Heart right ventricle (tissue), 16 donors: ENCODE measurements at regions not wholly inside any gene's neighbourhood (a gene's known extent, or its start where the extent isn't known, plus 50 kb on each side); places are given as distances from the start of the nearest gene placed in this dataset.

Experiments used
- ATAC-seq, 8 donors: fragments of 200-7000 bp; cut with Tn5 transposase; one replicate each; pipeline ENCODE4 v1.9.1; 2020; ENCODE audit warnings: mild to moderate bottlenecking in 8 of 8, moderate library complexity in 8 of 8, moderate number of reproducible peaks in 1 of 8
- DNase-seq, 2 donors: peaks; one replicate each; pipeline ENCODE4 v3.0.0-alpha.2; 2020
- H3K27ac ChIP-seq, 10 donors: fragments of 200-600 bp; sonication (generic) in 2 of 10; one replicate each; pipeline versions ENCODE4 v1.5.0 to v1.8.0; 2020 to 2022; ENCODE audit warnings: mild to moderate bottlenecking in 3 of 10
- H3K27me3 ChIP-seq, 7 donors: fragments of 200-600 bp; one replicate each; pipeline ENCODE4 v1.8.0; 2021 to 2022; ENCODE audit warnings: mild to moderate bottlenecking in 2 of 7
- H3K36me3 ChIP-seq, 9 donors: fragments of 200-600 bp; sonication (generic) in 1 of 9; one replicate each; pipeline versions ENCODE4 v1.5.0 to v1.8.0; 2020 to 2022; ENCODE audit warnings: mild to moderate bottlenecking in 2 of 9
- H3K4me1 ChIP-seq, 9 donors: fragments of 200-600 bp; sonication (generic) in 1 of 9; one replicate each; pipeline versions ENCODE4 v1.5.0 to v1.8.0; 2020 to 2022; ENCODE audit warnings: mild to moderate bottlenecking in 4 of 9
- H3K4me3 ChIP-seq, 10 donors: fragments of 200-600 bp; sonication (generic) in 2 of 10; one replicate each; pipeline versions ENCODE4 v1.5.0 to v1.8.0; 2020 to 2022; ENCODE audit warnings: mild to moderate bottlenecking in 7 of 10, moderate library complexity in 2 of 10
- H3K9me3 ChIP-seq, 11 donors: fragments of 200-600 bp in 10 of 11; sonication (generic) in 2 of 11; one replicate each; pipeline versions ENCODE4 v1.5.0 to v1.8.0; 2013 to 2022; ENCODE audit warnings: mild to moderate bottlenecking in 2 of 11, control low read depth in 1 of 11, moderate library complexity in 1 of 11
- WGBS, 2 donors: extraction: QIAGEN DNeasy Blood & Tissue Kit; methylation state at CpG; one replicate each; pipeline ENCODE4 v1.1.7; 2013; ENCODE audit warnings: inconsistent platforms in 1 of 2; 5-methylcytosine and 5-hydroxymethylcytosine counted together
- intact Hi-C, 10 donors: fragments of 100-400 bp; cut with DNase I; formaldehyde crosslinking; loops; one replicate each; pipeline versions ENCODE4 v1.11.1 to v1.14.2; 2022
- TF ChIP-seq, protein P1 (sequence below), 9 donors: fragments of 200-600 bp; sonication (generic) in 2 of 9; IDR thresholded peaks; one replicate each; pipeline versions ENCODE4 v1.5.0 to v1.8.0; 2021 to 2022; ENCODE audit warnings: antibody characterized with exemption in 9 of 9, mild to moderate bottlenecking in 5 of 9, moderate library complexity in 1 of 9
- donor health status: Arrhythmogenic right ventricular cardiomyopathy.
- donor health status: ischemic (EF 13 %, LVEDD 7.1; RV severe dilation, severe dysfunction).
- donor health status: healthy with polysubstance abuse.
- donor health status: DM: no; HTN: yes; CAD: no.
- donor health status: DM: no; HTN: no; CAD: no.
- donor health status: ischemic (EF 25% LVEDD 6.9; RV normal size, moderate dysfunction).
- donor health status: ischemic (EF 25% LVEDD 5.7; RV mildly dilated, moderate dysfunction).
- donor health status: healthy.
- donor health status: DM: yes; HTN: yes; CAD: no.
- donor health status: Ischemic cardiomyopathy.
- donor health status: ischemic (EF 35%, LVEDD 5.7; RV mildly dilated, moderate dysfunction).
- donor health status: nonischemic (EF 11% LVEDD 7.7; RV severe dilation, severe dysfunction).
- donor health status: DM: yes; HTN: yes; CAD: no.
- donor health status: PGD.
- donor health status: ischemic (EF 29% LVEDD 5.4; RV normal size, mild dysfunction).
- donor health status: nonischemic (EF 23%, LVEDD 6.1; RV moderate dilation, normal function).

DNA sequence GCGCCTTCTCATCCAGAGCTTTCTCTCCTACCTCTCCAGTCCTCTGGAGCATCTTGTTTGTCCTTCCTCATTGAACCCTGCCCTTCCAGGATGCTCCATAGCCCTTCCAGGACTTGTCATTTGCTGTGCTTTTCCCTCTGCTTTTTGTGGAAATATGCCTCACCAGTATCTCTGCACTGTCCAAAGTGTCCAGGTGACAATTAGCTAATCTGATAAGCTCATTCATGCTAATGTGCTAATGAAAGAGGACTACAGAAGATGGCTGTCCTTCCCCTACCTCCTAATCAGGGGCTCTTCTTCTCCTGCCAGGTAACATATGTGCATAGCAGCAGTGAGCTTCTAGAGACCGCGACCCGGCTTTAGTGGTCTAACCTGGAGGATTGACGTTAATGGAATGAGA lies 58.4 kb upstream of the OTX2 start:
- Histone ChIP-seq H3K27ac (no peak overlapping the region), H3K4me1 (no peaks in the 10 kb centered on the region), H3K27me3 (peaks cover 0 to 23% (median 11%) of the 10 kb centered on the region in 7 donors), H3K36me3 (no peaks in the 10 kb centered on the region), H3K9me3 (no peaks in the 10 kb centered on the region), H3K4me3 (no peak overlapping the region)
- TF ChIP-seq, protein P1, sequence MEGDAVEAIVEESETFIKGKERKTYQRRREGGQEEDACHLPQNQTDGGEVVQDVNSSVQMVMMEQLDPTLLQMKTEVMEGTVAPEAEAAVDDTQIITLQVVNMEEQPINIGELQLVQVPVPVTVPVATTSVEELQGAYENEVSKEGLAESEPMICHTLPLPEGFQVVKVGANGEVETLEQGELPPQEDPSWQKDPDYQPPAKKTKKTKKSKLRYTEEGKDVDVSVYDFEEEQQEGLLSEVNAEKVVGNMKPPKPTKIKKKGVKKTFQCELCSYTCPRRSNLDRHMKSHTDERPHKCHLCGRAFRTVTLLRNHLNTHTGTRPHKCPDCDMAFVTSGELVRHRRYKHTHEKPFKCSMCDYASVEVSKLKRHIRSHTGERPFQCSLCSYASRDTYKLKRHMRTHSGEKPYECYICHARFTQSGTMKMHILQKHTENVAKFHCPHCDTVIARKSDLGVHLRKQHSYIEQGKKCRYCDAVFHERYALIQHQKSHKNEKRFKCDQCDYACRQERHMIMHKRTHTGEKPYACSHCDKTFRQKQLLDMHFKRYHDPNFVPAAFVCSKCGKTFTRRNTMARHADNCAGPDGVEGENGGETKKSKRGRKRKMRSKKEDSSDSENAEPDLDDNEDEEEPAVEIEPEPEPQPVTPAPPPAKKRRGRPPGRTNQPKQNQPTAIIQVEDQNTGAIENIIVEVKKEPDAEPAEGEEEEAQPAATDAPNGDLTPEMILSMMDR (IDR thresholded peaks at IDR 0.05) = no peak
- intact Hi-C loops = no loop called here
- ATAC-seq (no peak), DNase-seq (no peak)
- WGBS, 2 donors = 68 to 75% methylated on average over 5 of the region's 5 CpGs

DNA sequence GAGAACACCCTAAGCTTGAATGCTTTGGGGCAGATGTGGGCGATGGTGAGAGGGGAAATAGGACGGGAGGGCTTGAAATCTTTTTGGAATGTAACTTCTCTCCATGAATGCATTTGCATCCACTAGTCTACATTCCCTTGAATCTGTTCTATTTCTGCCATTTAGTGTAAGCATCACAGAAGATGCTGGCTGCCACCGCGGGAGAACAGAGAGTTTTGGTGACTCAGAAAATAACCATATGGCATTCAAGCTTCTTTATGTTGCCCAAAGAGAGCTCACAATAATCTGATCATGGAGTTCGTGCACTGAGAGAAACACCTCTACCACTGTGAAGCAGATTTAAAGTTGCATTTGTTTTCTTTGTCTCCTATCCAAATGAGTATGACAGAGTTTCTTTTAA lies 52.6 kb upstream of the OTX2 start:
- DNase-seq (no peak), ATAC-seq (no peak)
- Histone ChIP-seq H3K27ac (no peak overlapping the region), H3K4me3 (no peak overlapping the region), H3K27me3 (peaks cover 0 to 44% (median 21%) of the 10 kb centered on the region in 7 donors), H3K4me1 (no peaks in the 10 kb centered on the region), H3K9me3 (no peaks in the 10 kb centered on the region), H3K36me3 (no peaks in the 10 kb centered on the region)
- intact Hi-C loops = no loop called here
- WGBS, 2 donors = 56 to 60% methylated on average over 5 of the region's 5 CpGs
- TF ChIP-seq, protein P1 (IDR thresholded peaks at IDR 0.05) = no peak

- Histone ChIP-seq H3K36me3 (no peaks in the 10 kb centered on the region), H3K9me3 (no peaks in the 10 kb centered on the region), H3K4me1 (no peaks in the 10 kb centered on the region), H3K27ac (no peak overlapping the region), H3K27me3 (peaks cover 0 to 65% (median 31%) of the 10 kb centered on the region in 7 donors), H3K4me3 (no peak overlapping the region)
- no peak for ATAC-seq
- 34 to 38% methylated on average over 4 of the region's 4 CpGs for WGBS, 2 donors
- TF ChIP-seq, protein P1 (IDR thresholded peaks at IDR 0.05) = no peak
- intact Hi-C loops = no loop called here
- no peak for DNase-seq
Measured at GRCh38 chr14:56860441-56860840, 50.2 kb upstream of the OTX2 start.
